ENCODE measurements at regions not wholly inside any gene's neighbourhood (a gene's known extent, or its start where the extent isn't known, plus 50 kb on each side); places are given as distances from the start of the nearest gene placed in this dataset.

DNA sequence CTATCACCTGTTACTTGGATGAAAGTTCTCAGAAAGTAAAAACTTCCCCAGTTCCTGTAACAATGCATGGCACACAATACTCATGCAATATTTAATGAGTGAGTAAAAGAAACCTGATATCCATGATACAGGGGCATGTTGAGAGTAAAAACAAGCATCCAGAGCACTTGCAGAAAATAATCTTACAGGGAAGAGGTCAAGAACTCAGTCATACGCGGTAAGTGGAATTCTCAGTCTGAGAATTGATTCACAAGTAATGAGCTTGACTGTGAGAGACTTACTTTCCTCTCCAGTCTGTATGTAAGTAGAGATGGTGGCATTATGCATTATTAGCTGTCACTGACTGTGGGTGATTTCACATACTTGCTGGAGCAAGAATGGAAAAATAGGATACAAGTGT is 976.9 kb downstream of the BRINP3 start:
- no peak for DNase-seq

DNA sequence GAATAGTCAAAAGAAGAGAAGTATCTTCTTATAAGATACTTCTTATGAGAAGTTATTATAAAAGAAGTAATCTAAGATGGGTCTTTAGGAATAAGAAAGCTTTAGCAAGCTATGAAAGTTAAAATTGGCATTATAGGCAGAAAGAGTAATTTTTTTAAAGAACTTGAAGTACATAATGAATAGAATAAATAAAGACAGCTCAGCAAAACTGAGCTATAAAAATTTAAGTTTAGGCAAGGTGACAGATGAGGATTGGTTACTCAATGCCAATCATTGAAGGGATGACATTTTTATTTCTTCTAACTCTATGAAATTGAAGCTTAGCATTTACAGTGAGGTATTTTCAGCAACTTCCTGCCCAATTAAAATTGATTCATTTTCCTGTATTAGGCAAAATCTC is 966.8 kb downstream of the BRINP3 start:
- no peak for DNase-seq

DNA sequence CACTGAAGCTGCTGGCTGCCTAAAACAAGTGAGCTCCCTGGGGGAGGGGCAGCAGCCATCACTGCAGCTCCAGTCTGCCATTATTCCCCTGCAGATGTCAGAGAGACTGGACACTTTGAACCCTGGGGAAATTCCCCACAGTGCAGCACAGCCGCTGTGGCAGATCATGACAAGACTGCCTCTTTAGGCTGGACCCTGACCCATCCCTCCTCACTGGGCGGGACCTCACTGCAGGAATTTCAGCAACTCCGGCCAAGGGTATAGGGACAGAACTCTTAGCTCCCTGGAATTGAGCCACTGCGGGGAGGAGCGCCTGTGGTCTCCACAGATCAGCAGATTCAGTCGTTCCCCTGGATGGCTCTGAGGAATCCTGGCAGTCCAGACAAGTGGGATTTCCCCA is 964.6 kb downstream of the BRINP3 start:
- no peak for DNase-seq

DNA sequence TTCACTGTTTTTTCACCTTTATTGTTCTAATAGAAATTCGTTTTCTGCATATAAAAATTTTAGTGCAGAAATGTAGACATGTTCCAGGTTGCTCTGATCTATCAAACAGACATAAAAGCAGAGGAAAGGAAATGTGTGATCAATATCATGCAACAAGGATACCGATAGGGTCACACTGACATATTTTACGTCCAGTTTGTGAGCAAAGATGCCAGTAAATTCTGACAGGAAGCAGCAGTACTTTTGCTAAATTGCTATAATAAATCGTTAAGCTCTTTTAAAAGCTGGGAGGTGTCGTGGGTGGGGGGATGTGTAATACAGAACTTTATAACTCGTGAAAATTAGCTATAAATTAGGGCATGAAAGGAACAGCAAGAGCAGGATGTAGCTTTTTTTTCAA is 955.2 kb downstream of the BRINP3 start:
- DNase-seq = no peak

DNA sequence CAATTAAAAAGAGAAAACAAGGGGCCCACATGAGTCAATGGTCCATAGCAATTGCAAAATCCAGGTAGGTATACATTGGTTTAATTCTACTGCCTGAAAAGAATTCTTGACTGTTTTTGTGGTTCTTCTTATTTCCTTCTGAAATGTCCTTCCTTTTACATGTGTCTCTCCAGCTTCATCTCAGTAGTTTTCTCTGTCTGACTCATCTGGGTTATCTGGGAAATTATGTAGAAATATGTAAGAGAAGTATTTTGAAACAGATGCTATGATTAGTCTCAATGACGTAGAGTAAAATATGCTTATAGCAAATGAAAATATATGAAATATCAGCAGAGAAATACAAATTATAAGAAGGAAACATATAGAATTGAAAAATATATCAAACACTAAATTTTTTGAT is 953.2 kb downstream of the BRINP3 start:
- no peak for DNase-seq

DNA sequence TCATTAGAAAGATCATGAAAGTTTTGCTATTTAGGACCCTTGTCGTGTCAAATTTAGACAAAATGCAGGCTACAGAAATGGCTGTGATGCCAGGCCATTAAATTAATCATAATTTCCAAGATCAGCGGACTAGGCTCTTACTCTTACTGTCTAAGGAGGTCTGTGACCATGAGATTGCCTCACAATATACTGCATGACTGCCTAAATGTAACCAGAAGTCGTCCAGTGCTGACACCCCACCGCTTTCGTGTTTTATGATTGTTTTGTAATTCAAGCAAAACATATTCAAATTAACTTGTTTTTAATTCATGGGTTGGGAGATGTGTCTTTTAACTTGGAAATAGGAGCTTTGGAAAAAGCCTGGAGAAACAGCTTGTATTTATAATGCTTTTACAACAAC is 947.5 kb downstream of the BRINP3 start:
- no peak for DNase-seq

DNA sequence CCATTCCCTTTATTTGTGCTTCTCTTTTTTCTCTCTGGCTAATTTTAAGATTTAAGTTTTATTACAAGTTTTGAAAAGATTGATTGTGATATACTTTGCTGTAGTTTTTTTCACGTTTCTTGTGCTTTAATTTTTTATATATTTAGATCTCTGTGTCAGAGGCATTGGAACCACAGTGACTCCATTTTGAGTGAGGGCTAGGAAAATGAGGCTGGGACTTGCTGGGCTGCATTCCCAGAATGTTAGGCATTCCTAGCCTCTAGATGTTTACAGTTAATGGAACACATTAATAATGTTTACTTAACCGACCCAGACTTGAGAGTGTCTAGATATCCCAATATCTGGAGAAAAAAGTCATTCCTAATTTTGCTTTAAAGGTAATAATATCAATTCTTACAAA is 939.4 kb downstream of the BRINP3 start:
- no peak for DNase-seq

DNA sequence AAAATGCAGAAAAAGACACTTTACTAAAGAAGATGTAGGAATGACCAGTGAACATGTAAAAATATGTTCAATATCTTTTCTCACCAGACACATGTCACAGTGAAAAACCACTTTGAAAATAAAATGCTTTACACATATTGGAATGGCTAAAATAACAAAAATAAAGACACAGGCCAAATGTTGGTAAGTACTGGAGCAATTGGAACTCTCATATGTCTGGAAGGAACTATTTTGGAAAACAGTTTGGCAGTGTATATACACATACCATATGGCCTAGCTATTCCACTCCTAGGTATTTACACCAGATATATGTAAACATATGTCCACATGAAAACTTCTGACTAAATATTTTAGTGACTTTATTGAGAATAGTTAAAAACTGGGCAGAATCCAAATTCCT is 927.2 kb downstream of the BRINP3 start:
- DNase-seq = no peak

DNA sequence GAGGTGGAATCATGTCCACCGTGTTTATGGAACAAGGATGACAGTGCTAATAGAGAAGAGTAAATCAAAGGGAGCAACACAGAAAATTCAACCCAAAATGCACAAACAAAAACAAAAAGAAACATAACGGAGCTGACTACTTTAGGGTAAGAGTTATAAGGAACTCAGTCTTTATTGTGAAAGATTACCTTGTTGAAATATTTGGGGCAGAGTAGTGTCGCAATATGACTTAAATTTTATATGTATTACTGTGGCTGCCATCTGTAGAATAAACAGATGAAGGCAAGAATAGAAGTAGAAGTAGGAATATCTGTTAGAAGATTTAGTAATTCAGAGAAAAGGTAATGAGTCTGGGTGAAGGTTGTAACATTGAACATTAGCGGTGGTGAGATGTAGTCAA is 913.9 kb downstream of the BRINP3 start:
- no peak for DNase-seq

DNA sequence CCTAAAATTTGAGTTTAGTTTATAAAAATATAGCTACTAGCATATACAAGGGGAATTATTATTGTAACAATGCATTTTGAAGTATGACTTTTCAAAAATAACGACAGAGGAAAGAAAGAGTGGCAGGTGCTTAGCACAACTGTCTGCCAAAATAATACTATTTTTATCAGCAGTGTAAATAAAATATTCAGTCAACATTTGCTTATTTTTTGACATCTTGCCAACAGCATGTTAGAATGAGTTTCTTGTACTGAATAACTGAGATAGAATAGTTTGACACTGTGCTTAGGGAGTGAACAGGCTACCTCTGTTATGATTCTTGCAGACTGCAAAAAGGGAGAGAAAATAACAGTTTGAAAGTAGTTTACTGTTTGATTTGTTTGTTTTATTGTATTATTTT is 909.8 kb downstream of the BRINP3 start:
- no peak for DNase-seq

DNA sequence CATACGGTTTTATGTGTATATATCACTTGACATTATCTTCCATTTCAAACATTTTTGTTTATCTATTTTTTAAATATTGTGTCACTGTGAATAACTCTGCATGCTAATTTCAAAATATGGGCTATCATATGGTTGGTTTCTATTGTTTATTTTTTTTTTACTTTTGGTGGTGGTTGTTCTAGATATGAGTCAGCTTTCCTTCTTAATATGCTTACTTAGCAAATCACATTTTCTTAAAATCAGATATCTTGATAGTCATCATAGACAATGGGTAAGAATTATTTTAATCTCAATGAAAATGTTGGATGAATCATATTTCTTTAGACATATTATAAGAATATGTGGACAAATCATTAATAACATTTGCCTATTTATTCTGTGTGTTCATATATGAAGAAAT is 881.5 kb downstream of the BRINP3 start:
- no peak for DNase-seq

DNA sequence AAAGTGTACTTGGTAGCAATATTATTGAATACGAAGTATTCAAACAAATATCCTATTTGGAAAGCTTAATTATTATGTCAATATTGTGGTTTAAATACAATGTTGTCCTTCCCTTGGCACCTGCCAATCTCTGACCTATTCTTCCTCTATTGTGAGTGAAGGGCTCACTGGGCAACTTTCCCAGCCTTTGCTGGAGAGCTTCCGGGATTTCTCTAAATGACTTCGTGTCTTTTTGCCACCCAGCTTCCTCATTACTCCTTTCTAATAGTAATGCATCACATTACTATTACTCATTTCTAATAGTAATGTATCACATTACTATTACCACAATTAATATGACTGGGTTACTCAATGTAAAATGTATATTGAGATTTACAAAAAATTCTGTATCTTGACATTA is 880.6 kb downstream of the BRINP3 start:
- no peak for DNase-seq

DNA sequence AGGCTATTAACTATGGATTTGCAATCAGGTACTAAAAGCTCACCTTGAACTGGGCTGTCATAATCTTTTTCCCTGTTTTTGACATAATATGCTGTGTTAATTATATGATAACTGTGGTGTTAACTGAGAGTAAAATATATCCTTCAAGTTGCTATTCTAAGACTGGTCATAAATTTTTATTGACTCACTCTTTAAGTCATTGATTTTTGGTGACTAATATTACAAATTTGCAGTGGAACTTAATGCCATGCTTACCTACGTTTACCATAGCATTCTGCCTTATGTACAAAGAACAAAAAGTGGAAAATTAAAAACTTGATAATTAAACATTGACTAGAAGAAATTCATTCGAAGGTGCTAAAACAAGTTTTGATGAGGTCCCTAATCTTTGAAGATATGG is 872.4 kb downstream of the BRINP3 start:
- DNase-seq = no peak

DNA sequence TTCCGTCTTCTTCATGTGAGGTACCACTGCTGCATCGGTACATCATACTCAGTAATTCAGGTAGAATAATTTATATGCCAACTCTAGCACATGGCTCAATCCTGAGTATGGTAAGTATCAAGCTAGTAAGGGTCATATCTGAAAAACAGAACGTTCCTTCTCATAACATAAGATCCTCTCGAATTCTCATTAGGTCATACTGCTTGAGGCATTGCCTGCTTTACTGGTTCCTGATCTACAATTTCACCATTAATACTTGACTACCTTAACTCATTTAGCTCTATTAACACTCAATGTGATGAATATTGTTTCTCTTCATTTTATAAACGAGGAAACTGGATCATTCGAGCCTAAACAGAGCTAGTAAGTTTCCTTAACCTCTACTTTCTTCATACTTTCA is 871.6 kb downstream of the BRINP3 start:
- no peak for DNase-seq

DNA sequence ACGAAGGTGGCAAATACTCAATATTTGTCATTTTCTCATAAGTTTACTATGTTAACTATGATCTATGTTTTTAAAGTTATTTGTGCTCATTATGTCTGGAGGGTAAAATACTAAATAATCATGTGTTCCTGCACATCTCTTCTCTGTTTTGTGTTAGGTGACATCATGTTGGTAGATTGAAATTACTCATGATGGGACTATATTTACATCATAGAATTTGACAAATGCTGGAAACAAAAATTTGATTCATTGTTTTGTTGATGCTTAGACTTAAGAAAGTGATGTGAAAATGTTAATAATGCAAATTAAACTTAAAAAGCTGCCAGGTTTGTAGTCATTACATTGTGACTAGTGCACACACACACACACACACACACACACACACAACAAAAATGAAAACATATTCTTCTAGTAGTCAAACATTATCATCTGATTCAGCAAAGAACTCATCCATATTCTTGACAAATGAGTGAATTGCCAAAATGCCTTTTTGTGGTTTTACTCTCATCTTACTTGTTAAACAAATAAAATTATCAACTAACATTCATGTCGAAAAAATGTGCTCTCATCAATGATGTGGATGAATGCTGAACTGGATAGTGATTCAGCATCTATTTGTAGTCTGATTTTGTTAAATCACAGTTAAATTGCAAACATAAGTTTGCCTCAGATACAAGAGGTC is 870.7 kb downstream of the BRINP3 start:
- DNase-seq = no peak

DNA sequence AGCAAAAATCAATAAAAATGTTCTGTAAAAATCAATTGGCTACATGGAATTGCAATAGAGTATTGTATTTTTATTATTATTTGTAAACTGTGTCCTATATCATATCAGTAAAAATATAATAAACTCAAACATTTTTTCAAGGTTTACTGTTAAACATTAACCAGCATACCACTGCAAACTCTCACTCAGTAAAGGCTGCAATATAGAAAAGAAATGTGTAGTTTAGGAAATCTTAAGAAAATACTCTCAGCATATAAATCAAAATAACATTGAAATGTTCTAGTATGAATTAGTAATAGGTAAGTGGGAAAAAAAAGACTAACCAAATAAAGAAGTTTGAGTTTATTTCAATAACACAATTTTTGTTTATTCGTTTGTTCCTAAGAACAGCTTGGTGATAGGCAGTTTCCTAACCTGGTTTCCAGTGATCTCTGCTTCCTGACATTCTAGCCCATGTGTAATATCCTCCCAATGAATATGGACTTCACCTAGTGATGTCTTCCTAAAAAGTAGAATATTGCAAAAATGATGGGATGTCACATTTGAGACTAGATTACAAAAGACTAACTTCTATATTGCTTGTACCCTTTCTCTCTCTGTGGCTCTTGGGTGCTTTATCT is 870.1 kb downstream of the BRINP3 start:
- DNase-seq = no peak

DNA sequence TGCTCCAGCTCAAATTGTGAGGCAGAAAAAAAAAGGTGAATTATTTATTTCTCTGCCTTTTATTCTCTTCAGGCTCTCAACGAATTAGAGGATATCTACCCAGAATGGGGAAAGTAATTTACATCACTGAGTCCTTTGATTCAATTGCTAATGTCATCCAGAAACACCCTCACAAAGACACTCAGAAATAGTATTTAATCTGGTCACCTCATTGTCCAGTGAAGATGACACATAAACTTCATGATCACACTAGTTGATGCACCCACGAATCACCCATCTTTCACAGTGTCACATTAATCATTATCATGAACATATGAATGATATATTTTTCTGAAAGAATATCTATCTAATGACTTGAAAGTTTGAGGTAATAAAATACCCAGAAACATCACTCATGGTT is 868.5 kb downstream of the BRINP3 start:
- DNase-seq = no peak

DNA sequence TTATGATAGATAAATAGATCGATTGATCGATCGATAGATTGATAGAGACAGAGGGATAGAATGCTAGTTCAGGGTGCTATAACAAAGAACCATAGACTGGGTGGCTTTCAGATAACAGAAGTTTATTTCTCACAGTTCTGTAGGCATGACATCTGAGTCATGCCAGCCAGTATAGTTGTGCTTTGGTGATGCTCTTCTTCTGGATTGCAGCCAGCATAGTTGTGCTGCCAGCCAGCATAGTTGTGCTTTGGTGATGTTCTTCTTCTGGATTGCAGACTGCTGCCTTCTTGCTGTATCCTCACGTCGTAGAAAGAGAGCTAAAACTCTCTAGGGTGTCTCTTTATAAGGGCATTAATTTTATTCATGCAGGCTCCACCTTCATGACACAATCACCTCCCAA is 860.8 kb downstream of the BRINP3 start:
- no peak for DNase-seq

DNA sequence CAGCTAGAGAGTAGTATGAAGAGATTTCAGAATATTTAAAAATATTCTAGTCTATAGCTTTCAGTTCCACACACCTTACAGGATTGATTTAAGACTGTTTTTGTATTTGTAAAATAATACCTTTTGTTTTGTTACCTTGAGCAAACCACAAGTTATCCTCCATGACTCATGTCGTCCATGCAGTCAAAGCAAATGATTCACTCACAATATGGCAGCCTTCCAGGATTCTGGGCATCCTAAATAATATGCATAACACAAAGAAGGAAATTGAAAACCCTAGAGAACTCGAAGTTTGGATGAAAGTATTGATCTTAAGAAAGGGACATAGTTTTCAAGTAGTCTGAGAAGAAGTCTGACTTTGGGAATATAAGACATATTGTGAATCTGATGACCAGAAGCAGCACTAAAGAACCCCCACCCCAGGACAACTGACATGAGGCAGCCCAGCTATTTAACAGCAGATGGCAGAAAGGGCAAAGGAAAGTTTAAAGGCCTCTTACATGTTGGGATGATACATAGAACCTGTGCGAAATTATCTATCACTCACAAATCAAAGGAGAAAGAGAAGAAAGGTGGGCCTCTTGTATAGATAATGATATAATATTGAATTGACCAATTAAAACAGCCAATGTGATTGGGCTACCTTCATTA is 857.9 kb downstream of the BRINP3 start:
- no peak for DNase-seq

DNA sequence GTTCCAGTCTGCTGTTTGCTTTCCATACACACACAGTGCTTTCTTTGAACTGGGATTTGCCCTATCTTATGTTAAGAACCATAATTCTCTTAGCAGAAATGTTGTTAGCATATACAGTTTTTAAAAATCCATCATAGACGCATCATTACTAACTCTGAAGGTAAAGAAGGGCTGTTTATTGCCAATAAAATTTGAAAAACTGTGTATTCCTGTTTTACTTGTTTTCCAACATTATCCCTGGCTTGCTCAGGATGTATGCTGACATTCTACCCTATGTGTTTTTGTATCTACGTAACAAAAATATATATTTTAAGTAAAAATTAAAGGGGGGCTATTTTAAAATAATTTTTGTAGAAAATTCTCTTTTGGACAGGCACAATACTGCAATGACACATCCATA is 857.2 kb downstream of the BRINP3 start:
- DNase-seq = no peak

DNA sequence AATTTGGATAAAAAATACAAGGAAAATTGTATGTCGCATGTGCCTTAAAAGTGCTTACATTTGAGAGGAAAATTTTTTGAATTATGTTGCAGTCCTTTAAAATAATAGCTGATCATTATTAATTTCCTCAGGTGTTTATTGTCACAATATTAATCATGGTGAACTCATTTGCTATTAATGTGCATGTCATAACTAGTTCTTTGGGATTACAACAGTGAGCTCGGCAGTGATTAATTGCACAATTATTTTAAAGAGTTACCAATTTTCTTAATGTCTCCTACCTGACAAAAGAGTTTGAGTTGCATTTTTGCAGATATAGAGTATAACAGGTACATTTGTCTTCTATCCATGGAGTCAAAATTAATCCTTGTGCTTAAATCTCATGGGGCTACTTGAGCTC is 854.3 kb downstream of the BRINP3 start:
- no peak for DNase-seq

DNA sequence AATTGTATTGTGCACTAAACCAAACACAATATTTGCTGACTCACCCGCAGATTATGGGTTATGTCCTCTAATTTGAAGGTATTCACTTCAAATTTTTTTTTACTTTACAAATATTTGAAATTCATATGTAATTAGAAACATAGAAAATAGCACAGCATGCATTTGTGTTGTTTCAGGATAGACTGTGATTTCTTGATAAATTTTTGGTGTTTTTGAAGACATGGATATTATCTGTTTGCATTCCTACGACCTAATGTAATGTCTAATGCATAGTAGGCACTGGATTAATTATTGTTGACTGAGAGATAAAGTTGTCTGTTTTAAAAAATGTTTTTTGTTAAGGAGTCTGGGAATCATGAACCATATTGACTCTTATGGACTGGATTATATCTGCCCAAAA is 850.2 kb downstream of the BRINP3 start:
- DNase-seq = no peak

DNA sequence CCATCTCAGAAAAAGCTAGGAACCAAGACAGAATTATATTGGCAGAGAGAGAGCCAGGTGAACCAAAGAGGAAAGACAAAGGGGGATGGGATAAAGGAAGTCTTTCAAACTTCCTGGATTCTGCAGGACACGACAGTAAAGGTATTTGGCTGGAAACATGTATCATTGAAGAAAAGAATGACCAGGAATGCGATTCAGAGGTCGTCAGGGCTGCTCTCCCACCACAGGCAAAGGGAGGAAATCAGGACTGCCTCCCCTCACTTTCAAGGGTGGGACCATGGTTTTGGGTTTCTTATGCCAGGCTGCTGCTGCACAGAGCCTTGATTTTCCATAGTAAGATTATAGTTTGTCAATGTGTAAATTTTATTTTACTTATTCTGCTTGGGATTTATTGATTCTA is 848.8 kb downstream of the BRINP3 start:
- no peak for DNase-seq

DNA sequence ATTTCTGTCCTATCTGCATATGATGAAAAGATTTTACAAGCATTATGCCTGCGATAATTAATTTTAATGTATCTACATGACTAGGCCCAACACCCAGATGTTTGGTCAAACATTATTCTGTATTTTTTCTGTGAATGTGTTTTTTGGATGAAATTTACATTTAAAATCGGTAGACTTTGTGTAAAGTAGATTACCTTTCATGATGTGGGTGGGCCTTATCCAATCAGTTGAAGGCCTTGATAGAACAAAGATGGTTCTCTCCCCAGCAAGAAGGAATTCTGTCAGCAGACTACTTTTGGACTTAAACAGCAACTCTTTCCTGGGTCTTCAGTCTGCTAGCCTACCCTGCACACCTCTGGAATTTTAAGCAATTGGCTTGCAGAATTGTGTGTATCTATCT is 844.0 kb downstream of the BRINP3 start:
- DNase-seq = no peak

DNA sequence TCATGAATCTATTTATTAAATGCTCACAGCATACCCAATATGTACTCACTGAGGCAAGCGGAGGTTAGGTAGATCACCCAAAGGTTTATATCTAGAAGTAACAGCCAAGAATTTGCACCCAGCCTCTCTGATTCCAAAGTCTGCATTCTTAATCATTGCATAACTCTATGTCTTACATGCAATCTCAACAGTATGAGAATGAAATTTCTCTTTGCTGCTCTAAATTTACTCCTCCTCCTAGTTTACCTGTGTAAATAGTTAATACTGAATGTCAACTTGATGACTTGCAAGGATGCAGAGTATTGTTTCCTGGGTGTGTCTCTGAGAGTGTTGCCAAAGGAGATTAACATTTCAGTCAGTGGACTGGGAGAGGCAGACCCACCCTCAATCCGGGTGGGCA is 840.6 kb downstream of the BRINP3 start:
- DNase-seq = no peak
